ENCODE measurements at regions not wholly inside any gene's neighbourhood (a gene's known extent, or its start where the extent isn't known, plus 50 kb on each side); places are given as distances from the start of the nearest gene placed in this dataset.

DNA sequence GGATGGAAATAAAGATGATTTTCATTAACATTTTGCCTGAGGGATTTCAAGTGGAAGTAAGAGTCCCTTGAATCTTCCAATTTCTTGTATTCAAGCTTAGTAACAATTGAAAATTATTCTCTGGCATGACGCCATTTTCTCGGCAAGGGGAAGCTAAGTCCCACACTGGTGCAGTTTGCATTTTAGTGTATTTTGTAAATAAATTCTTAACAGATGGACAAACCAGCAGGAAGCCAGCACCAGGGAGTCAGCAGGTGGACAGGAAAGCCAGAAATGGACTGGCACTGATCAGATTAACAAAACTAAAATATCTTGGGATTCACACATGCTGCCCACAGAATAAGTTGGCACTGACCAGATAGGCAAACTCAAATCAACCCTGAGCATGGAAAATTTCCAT, 311.3 kb downstream of the LRRIQ3 start:
- no peak overlapping the region for H3K27ac ChIP-seq
- no peaks in the 10 kb centered on the region for H3K27me3 ChIP-seq (replicated peaks)
- no peaks in the 10 kb centered on the region for H3K36me3 ChIP-seq (replicated peaks)
- in situ Hi-C loops (cut with HindIII; ENCODE audit: low pct_ligation_motif_present, low sequenced_read_pairs): no loop called here
- TF ChIP-seq, protein P1, sequence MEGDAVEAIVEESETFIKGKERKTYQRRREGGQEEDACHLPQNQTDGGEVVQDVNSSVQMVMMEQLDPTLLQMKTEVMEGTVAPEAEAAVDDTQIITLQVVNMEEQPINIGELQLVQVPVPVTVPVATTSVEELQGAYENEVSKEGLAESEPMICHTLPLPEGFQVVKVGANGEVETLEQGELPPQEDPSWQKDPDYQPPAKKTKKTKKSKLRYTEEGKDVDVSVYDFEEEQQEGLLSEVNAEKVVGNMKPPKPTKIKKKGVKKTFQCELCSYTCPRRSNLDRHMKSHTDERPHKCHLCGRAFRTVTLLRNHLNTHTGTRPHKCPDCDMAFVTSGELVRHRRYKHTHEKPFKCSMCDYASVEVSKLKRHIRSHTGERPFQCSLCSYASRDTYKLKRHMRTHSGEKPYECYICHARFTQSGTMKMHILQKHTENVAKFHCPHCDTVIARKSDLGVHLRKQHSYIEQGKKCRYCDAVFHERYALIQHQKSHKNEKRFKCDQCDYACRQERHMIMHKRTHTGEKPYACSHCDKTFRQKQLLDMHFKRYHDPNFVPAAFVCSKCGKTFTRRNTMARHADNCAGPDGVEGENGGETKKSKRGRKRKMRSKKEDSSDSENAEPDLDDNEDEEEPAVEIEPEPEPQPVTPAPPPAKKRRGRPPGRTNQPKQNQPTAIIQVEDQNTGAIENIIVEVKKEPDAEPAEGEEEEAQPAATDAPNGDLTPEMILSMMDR (IDR thresholded peaks at IDR 0.05; ENCODE audit: low read depth, low read length, missing control alignments): no peak
- DNase-seq: no peak
- no peak overlapping the region for H3K4me3 ChIP-seq (ENCODE audit: low read depth, low read length)

DNA sequence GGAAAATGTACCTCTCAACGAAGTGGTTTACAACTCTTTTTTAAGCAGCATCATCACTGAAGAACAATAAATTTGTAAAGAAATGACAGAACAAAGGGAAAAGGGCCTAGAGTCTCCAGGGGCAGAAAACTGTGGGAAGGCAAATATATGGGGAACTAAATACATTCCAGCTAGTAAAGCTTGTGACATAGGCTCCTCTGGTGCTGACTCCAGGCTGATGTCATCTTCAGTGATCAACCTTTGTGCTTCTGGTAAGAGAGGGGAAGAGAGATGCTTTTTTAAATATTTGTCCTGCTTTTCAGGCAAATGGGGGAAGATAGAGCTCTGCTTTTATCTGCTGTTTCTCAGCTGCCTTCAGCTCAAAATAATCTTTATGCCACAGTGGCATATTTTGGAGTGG, 323.2 kb downstream of the LRRIQ3 start:
- H3K4me3 ChIP-seq (ENCODE audit: low read depth, low read length): no peak overlapping the region
- TF ChIP-seq, protein P1 (IDR thresholded peaks at IDR 0.05; ENCODE audit: low read depth, low read length, missing control alignments): no peak
- no peaks in the 10 kb centered on the region for H3K27me3 ChIP-seq (replicated peaks)
- DNase-seq: no peak
- in situ Hi-C loops (cut with HindIII; ENCODE audit: low pct_ligation_motif_present, low sequenced_read_pairs): no loop called here
- H3K36me3 ChIP-seq (replicated peaks): no peaks in the 10 kb centered on the region
- H3K27ac ChIP-seq: no peak overlapping the region

DNA sequence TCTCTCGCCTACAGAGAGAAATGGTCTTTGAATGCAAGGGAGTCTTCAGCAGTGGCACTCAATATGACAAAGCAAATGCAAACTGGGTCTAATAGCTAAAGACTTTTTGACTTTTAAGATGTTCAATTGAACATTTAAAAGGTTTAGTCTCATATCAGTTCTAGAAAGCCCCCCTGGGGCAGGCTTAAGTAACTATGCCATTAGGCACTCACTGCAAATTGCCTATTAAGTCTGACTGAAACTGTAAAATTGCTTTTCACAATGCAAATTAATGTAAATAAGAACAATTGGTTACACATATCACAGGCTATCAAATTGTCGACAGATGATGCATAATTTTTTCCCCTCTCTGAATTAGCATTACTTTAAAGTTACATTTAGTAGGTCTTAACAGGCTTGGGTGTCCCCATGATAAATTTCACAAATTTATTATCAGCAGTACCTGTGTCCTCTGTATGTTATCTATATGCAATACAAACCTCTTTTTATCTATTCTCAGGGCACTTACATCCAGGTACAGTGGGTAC, 329.1 kb downstream of the LRRIQ3 start:
- TF ChIP-seq, protein P1 (IDR thresholded peaks at IDR 0.05; ENCODE audit: low read depth, low read length, missing control alignments): no peak
- Histone ChIP-seq H3K36me3 (replicated peaks) (no peaks in the 10 kb centered on the region), H3K27me3 (replicated peaks) (no peaks in the 10 kb centered on the region), H3K27ac (no peak overlapping the region), H3K4me3 (ENCODE audit: low read depth, low read length) (no peak overlapping the region)
- no peak for DNase-seq
- in situ Hi-C loops (cut with HindIII; ENCODE audit: low pct_ligation_motif_present, low sequenced_read_pairs): no loop called here

DNA sequence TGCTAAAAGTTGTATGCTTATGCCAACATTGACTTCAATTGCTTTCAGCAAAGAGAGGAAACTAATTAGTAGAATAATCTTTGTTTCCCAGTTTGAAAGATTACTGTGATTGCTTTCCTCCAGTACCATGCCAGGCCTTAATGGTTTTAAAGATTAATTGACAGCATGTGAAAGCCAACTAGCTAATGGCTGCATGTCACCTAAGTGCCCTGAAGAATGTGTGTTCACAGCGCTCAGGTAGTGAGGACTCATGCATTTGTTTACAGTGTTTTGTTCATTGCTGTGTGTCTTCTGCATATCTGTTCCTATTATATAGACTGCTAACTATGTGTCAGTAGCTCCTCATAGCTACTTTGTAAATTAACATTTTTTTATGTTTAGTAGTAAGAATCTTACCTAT, 335.6 kb downstream of the LRRIQ3 start:
- TF ChIP-seq, protein P1 (IDR thresholded peaks at IDR 0.05; ENCODE audit: low read depth, low read length, missing control alignments): no peak
- Histone ChIP-seq H3K36me3 (replicated peaks) (no peaks in the 10 kb centered on the region), H3K27ac (no peak overlapping the region), H3K27me3 (replicated peaks) (no peaks in the 10 kb centered on the region), H3K4me3 (ENCODE audit: low read depth, low read length) (no peak overlapping the region)
- no peak for DNase-seq
- in situ Hi-C loops (cut with HindIII; ENCODE audit: low pct_ligation_motif_present, low sequenced_read_pairs): no loop called here

DNA sequence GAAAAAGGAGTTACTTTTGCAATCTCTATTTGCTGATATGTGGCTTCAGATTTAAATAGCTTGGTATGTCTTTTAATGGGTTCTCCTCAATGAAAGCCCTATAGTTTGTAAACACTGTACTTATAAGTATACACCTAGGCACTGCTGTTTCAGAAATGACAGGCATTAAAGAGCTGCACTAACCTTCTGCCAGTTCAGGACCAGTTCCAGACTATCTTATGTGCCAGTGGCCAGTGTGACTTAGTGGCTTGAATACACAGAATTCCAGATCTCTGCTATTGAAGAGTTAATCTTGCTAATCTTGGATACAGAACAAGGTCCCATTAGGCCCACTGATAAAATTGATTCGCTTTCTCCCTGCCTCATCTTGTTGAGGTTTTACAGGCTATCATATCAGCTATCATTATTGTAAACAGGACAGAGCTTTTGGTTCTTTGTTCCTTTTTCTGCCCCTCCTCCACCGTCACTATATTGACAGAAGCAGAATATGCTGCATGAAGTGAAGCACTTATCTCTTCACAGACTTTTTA, 337.5 kb downstream of the LRRIQ3 start:
- Histone ChIP-seq H3K27ac (no peak overlapping the region), H3K4me3 (ENCODE audit: low read depth, low read length) (no peak overlapping the region), H3K27me3 (replicated peaks) (no peaks in the 10 kb centered on the region), H3K36me3 (replicated peaks) (no peaks in the 10 kb centered on the region)
- in situ Hi-C loops (cut with HindIII; ENCODE audit: low pct_ligation_motif_present, low sequenced_read_pairs): no loop called here
- DNase-seq: no peak
- TF ChIP-seq, protein P1 (IDR thresholded peaks at IDR 0.05; ENCODE audit: low read depth, low read length, missing control alignments): no peak

DNA sequence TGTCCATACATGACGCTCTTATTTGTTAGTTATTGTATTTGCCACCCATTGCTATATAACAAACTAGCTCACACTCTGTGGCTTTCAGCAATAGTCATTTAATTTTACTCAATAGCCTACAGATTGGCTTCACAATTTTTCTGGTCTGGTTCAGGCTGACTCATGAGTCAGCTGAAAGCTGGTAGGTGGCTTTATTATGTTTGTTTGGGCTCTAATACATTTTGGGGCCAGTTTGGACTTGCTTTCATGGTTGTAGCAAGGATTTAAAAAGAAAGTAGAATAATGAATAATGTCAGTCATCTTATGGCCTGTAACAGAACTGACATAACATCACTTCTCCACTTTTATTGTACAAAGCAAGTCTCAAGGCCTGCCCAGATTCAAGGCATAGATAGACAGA, 338.7 kb downstream of the LRRIQ3 start:
- in situ Hi-C loops (cut with HindIII; ENCODE audit: low pct_ligation_motif_present, low sequenced_read_pairs): no loop called here
- DNase-seq: no peak
- no peak overlapping the region for H3K4me3 ChIP-seq (ENCODE audit: low read depth, low read length)
- TF ChIP-seq, protein P1 (IDR thresholded peaks at IDR 0.05; ENCODE audit: low read depth, low read length, missing control alignments): no peak
- H3K36me3 ChIP-seq (replicated peaks): no peaks in the 10 kb centered on the region
- no peaks in the 10 kb centered on the region for H3K27me3 ChIP-seq (replicated peaks)
- no peak overlapping the region for H3K27ac ChIP-seq
